Osteocyte (in vitro differentiated cells): ENCODE measurements at regions not wholly inside any gene's neighbourhood (a gene's known extent, or its start where the extent isn't known, plus 50 kb on each side); places are given as distances from the start of the nearest gene placed in this dataset.

Experiments
- DNase-seq: peaks from one replicate; pipeline ENCODE4 v3.0.0; 2021; ENCODE audit warnings: mixed read lengths; ENCODE audit not compliant: unreplicated experiment; ENCODE audit errors: extremely low spot score
- H3K27ac Mint-ChIP-seq: one replicate; pipeline ENCODE4 v1.8.0; 2021; ENCODE audit warnings: mild to moderate bottlenecking, mixed read lengths; ENCODE audit not compliant: unreplicated experiment
- H3K27me3 Mint-ChIP-seq: one replicate; pipeline ENCODE4 v1.8.0; 2021; ENCODE audit warnings: mixed read lengths; ENCODE audit not compliant: unreplicated experiment
- H3K36me3 Mint-ChIP-seq: one replicate; pipeline ENCODE4 v1.8.0; 2021; ENCODE audit warnings: mixed read lengths; ENCODE audit not compliant: unreplicated experiment
- H3K4me1 Mint-ChIP-seq: one replicate; pipeline ENCODE4 v1.8.0; 2021; ENCODE audit warnings: mixed read lengths; ENCODE audit not compliant: unreplicated experiment
- H3K4me3 Mint-ChIP-seq: one replicate; pipeline ENCODE4 v1.8.0; 2021; ENCODE audit warnings: mild to moderate bottlenecking, moderate library complexity, mixed read lengths; ENCODE audit not compliant: unreplicated experiment
- H3K9me3 Mint-ChIP-seq: one replicate; pipeline ENCODE4 v1.8.0; 2021; ENCODE audit warnings: mixed read lengths; ENCODE audit not compliant: unreplicated experiment
- CTCF ChIP-seq: fragments of 200-600 bp; sonication (generic); IDR thresholded peaks from 2 replicates; pipeline ENCODE4 v1.5.0; 2021; ENCODE audit warnings: antibody characterized with exemption, mild to moderate bottlenecking, moderate library complexity

- Mint-ChIP-seq H3K4me3 (no peak overlapping the region), H3K27ac (no peak overlapping the region), H3K4me1 (no peaks in the 10 kb centered on the region), H3K36me3 (no peaks in the 10 kb centered on the region), H3K9me3 (no peaks in the 10 kb centered on the region), H3K27me3 (peaks cover 57% of the 10 kb centered on the region)
- no peak for TF ChIP-seq CTCF
- no peak for DNase-seq
Measured at GRCh38 chr13:60214213-60215055, 50.7 kb upstream of the DIAPH3 start.

- Mint-ChIP-seq H3K27me3 (peaks cover 24% of the 10 kb centered on the region), H3K9me3 (no peaks in the 10 kb centered on the region), H3K36me3 (no peaks in the 10 kb centered on the region), H3K4me1 (no peaks in the 10 kb centered on the region), H3K4me3 (no peak overlapping the region), H3K27ac (no peak overlapping the region)
- DNase-seq = no peak
- TF ChIP-seq CTCF = no peak
Measured at GRCh38 chr13:60220072-60220471, 56.3 kb upstream of the DIAPH3 start.

DNA sequence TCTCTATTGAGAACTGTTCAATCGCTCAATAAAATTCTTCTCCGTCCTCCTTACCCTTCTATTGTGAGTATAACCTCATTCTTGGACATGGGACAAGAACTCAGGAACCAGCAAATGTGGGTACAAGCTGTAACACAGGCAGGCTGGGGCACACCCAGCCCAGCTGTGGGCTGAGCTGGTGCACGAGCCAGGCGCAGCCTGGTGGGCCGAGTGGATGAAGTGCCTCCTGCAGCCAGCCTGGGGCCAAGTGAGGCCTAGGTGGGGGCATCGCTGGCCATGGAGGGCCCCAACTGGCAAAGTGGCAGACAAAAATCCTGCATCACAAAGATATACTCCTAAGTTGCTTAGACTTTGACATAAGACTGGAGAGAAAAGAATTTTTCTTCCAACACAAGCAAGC lies 57.9 kb upstream of the DIAPH3 start:
- H3K27me3 Mint-ChIP-seq = peaks cover 14% of the 10 kb centered on the region
- no peaks in the 10 kb centered on the region for H3K9me3 Mint-ChIP-seq
- no peaks in the 10 kb centered on the region for H3K36me3 Mint-ChIP-seq

DNA sequence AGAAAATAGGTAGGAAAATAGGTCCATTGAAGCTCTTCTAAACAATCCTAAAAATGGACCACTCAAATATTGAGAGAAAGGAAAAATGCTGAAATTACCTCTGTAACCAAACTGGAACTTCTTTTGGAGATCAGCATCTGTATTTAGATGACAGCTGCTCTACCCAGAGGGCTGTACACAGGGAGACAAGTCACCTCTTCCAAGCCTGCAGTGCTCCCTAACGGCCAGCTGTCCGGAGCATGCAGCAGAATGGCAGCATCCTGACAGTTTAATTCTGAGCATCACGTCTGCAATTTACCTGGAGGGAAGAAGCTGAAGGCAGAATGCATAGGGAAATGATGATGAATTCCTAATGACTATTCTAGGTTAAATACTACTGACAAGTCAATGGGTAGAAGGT lies 62.8 kb upstream of the DIAPH3 start:
- no peaks in the 10 kb centered on the region for H3K27me3 Mint-ChIP-seq
- H3K9me3 Mint-ChIP-seq = no peaks in the 10 kb centered on the region
- TF ChIP-seq CTCF = peak; percentile 59
- no peaks in the 10 kb centered on the region for H3K36me3 Mint-ChIP-seq
- DNase-seq = no peak
- no peak overlapping the region for H3K4me3 Mint-ChIP-seq
- no peak overlapping the region for H3K27ac Mint-ChIP-seq
- peaks cover 13% of the 10 kb centered on the region for H3K4me1 Mint-ChIP-seq

More for the DNA sequence above, 57.9 kb upstream of the DIAPH3 start:
- no peaks in the 10 kb centered on the region for H3K4me1 Mint-ChIP-seq
- H3K4me3 Mint-ChIP-seq = no peak overlapping the region
- no peak for DNase-seq
- no peak overlapping the region for H3K27ac Mint-ChIP-seq
- TF ChIP-seq CTCF = no peak

- no peaks in the 10 kb centered on the region for H3K36me3 Mint-ChIP-seq
- H3K4me3 Mint-ChIP-seq = no peak overlapping the region
Measured at GRCh38 chr13:60227158-60227557, 63.4 kb upstream of the DIAPH3 start.

More at GRCh38 chr13:60227158-60227557, 63.4 kb upstream of the DIAPH3 start:
- Mint-ChIP-seq H3K27me3 (no peaks in the 10 kb centered on the region), H3K9me3 (no peaks in the 10 kb centered on the region), H3K4me1 (peaks cover 13% of the 10 kb centered on the region), H3K27ac (no peak overlapping the region)
- DNase-seq = no peak
- TF ChIP-seq CTCF = no peak
